ENCODE measurements at regions not wholly inside any gene's neighbourhood (a gene's known extent, or its start where the extent isn't known, plus 50 kb on each side); places are given as distances from the start of the nearest gene placed in this dataset.

- TF ChIP-seq POLR2A (IDR thresholded peaks at IDR 0.05) (no peak), CTCF (IDR thresholded peaks at IDR 0.05) (no peak), POLR2AphosphoS5 (IDR thresholded peaks at IDR 0.05) (no peak)
Measured at GRCh38 chr6:167645368-167645767, 181.3 kb upstream of the AFDN start.
